Left ventricle myocardium superior (tissue), 1 donor: ENCODE measurements at regions not wholly inside any gene's neighbourhood (a gene's known extent, or its start where the extent isn't known, plus 50 kb on each side); places are given as distances from the start of the nearest gene placed in this dataset.
A peak's percentile ranks its signal among the peaks of the same experiment; 100 is the strongest.
"Not testable (repeated sequence)": the region's sequence is repeated elsewhere in the genome, so short reads cannot be mapped to it uniquely, and the experiment has no call there.

Experiments
- ATAC-seq: fragments of 200-7000 bp; cut with Tn5 transposase; one replicate; pipeline ENCODE4 v1.9.1; 2020; ENCODE audit warnings: mild to moderate bottlenecking, moderate library complexity
- DNase-seq: peaks from one replicate; pipeline ENCODE4 v3.0.0-alpha.2; 2020
- intact Hi-C: fragments of 100-400 bp; cut with micrococcal nuclease; formaldehyde crosslinking; loops from one replicate; pipeline ENCODE4 v1.11.0; 2022
- donor health status: DM: no; HTN: yes; CAD: no; lungs with severe emphysema.

DNA sequence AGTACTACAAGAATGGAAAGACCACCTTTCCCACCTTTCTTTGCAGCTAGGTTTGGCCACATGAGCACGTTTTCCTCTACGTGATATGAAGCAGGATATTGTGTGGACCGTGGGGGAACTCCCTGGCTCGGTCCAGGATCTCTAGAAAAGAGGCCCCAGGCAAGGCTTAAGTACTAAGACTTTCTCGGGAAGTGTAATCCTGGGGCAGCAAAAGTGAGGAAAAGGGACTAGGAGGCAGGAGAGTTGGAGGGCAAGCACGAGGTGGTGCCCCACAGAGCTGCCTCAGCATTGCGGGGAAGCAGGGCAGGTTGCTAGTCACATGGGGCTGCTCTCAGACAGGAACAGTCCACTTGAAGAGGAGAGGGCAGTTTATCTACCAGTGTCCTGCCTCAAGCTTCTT, 235.1 kb downstream of the GADD45G start:
- intact Hi-C loops, result no loop called here
- ATAC-seq (peak; percentile 29), DNase-seq (no peak)

DNA sequence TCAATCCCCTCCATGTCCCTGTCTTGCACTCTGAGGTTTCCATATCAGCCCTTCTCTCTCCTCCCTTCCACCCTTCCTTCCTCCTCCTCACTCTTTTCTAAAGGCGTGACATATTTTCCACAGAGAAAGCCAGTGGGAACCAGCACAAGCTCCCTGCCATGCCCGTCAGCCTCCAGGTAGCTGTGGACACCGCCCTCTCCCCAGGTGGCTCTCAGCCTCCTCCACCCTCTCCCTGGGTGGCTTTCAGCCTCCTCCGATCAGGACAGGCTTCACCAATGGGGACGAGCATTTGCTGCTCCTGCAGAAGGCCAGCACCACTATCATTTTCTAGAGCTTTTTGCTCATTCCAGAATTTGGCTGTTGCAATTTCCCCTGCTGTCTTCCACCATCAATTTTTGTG, 236.6 kb downstream of the GADD45G start:
- ATAC-seq (no peak), DNase-seq (no peak)
- intact Hi-C loops, result no loop called here

DNA sequence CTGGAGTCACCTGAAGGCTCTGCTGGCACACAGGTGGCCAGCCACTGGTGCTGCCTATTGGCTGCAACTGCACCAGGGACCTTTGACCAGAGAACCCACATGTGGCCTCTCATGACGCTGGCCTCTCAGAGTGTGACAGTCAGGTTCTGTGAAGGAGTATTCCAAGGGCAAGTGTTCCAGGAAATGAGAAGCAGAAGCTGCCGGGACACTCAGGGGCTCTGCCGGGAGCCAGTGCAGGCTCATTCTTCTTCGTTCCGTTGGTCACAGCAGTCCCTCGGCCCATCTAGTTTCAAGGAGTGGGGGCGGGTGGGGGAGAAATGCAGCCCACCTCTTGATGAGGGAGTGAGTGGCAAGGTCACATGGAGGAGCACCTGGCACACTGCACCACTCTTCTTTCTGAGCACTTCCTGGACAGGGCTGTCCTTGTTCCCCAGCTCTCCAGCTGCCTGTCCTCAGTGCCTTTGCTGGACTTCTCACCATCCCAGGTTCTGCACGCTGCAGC, 237.5 kb downstream of the GADD45G start:
- intact Hi-C loops, result no loop called here
- peak; percentile 32 for ATAC-seq
- no peak for DNase-seq

DNA sequence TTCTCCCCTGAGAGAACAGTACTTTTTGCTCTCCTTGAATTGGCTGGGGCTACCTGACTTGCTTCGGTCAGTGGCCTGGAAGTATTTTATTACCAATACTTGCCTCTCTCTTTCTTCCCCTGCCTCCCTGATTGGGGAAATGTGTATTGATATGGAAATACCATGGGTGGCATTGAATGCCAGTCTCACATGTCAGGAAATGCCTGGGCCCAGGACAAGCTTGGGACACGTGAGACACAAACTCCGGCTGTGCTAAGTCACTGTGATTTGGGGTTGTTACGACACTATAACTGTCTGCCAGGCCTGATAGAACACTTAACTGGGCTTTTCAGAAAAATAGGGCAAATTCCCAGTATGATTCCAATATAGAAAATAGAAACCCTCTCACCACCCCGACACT, 238.3 kb downstream of the GADD45G start:
- intact Hi-C loops, result no loop called here
- no peak for ATAC-seq

DNA sequence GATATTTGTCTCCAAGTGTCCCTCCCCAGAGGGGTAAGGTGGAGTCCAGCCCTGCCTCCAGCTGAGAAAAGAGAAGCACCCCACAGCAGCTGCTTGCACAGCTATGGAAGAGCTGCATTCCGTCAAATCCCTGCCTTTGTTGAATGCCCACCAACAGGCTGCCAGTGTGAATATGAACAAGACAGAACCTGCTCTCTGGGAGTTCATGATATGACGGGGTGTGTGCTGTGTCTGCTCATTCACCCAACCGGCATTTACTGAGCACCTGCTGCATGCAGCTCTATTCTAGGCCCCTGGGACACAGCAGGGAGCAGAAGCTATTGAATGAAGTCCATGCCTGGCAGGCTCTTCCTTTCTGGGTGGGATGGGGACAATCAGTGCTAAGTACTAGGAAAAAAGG, 238.8 kb downstream of the GADD45G start:
- intact Hi-C loops, result no loop called here
- DNase-seq, result no peak
- ATAC-seq, result no peak

More for the DNA sequence above, 238.3 kb downstream of the GADD45G start:
- DNase-seq, result no peak

DNA sequence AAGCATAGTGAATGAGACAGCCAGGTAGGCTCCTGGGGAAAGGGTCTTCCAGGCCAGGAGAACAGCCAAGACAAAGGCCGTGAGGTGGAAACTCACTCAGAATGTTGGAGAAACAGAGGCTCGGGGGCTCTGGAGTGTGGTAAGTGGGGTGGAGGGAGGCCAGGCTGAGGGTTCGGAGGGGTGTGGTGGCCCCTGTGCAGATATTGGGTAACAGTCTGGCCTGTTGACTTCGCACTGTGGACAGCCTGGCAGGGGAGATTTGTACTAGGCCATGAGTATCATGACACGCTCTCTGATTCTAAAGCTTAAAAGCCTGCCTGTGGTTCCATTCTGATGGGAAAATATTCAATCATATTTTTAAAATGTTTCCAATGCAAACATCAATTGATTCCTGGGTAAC, 239.3 kb downstream of the GADD45G start:
- ATAC-seq (no peak), DNase-seq (no peak)
- intact Hi-C loops, result no loop called here

DNA sequence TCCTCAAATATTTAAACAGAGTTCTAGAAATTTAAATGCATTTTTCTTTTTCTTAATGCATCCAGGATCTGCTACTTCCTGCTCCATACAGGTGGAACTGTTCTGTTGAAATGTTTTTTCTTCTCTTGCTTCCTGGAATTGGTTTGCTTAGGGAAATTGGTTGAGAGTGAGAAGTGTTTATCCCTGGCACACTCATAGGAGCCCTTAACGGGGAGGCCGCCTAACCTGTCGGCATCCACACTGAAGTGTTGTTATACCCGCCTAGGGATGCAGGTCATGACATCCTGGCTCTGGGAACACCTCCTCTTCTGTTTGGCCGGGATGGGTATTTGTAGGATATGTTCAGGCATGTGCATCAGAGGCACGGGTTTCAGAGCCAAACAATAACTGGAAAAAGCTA, 239.7 kb downstream of the GADD45G start:
- intact Hi-C loops, result no loop called here
- no peak for ATAC-seq
- DNase-seq, result no peak

DNA sequence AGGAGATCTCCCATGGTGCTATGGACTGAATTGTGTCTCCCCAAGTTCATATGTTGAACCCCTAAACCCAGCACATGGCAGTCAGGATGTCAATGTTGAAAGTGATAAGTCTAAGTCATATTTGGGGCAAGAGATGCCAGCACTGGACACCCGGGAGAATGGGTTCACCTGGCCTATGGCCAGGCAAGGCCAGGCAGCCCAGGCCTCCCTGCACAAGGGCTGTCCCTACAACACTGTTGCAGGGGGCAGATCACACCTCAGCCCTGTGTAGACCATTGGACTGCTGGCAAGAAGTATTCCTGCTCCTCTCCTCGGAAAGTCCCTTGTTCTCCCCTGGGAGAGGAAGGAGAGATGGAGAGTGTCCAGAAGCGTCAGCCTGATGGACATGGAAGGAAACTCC, 240.5 kb downstream of the GADD45G start:
- ATAC-seq, result no peak

DNA sequence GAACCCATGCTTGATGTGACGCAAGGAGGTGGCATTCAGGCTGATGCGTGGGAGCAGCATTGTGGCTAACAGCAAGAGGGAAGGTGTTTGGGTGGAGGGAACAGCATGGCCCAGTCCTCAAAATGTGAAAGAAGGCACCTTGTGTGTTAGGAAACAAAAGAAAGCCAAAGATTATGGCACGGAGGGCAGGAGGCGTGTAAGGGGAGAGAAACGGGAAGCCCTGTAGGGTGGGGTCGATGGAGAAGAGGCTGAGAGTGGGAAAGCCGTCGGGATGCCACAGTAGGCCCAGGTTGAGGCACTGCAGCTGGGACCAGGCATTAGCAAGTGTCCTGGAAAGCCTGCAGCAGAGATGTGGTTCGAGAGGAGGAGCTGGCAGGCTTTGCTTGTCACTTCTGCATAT, 241.1 kb downstream of the GADD45G start:
- ATAC-seq (no peak), DNase-seq (no peak)
- intact Hi-C loops, result no loop called here

More for the DNA sequence above, 240.5 kb downstream of the GADD45G start:
- DNase-seq, result no peak
- intact Hi-C loops, result no loop called here

DNA sequence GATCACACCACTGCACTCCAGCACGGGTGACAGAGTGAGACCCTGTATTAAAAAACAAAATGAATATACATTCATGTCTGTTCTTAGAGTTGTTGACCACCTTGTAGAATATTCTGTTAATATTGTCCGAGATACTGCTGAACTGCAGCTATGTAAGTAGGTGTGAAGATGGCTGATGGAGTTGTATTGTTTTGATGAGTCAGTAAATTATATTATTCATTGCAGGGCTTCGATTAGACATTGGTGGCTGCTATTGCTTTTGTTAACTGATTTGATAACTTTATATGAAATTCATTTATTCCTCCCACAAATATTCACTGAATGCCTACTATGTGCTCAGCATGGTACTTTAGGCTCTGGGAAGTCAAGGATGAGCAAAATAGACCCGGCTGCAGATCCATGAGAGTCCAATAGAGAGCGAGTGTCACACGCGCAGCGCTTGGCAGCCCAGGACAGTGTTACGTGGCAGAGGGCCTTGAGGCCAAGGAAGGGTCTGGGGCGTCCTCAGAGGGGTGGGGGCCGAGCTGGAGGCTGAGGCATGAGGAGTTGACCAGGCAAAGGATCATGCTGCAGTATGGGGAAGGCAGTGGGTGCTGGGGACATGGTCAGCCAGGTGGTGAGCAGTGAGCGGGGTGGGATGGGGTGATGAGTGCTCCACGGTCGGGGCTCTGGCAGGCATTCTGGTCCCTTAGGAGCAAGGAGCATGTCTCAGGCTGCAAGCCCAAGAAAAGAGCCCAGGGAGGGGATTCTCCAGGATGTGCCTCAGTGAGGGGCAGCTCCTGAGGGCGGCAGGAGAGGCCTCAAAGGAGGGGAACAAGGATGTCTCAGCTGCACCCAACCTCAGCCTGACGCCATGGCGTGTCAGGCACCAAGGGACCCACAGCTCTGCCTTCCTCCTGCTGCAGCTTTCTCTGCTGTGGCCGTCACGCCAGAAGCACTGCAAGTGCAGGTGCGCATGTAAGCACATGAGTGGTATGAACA, 243.5 kb downstream of the GADD45G start:
- intact Hi-C loops, result no loop called here
- DNase-seq, result no peak
- ATAC-seq, result no peak

DNA sequence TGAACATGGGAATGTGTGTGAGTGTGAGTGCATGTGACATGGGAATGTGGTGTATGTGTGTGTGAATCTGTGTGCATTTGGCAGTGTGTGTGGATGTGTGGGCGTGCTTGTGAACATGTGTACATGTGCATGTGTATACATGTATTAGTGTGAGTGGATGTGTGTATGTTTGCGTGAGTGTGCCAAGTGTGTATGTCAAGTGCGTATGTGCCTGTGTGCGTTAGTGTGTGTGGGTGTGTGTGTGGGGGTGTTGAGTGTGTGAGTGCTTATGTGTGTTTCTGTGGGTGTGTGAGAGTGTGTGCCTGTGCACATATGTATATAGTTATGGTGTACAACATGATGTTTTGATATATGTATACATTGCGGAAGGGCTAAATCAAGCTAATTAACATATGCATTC, 244.3 kb downstream of the GADD45G start:
- no peak for ATAC-seq
- no peak for DNase-seq
- intact Hi-C loops, result no loop called here

DNA sequence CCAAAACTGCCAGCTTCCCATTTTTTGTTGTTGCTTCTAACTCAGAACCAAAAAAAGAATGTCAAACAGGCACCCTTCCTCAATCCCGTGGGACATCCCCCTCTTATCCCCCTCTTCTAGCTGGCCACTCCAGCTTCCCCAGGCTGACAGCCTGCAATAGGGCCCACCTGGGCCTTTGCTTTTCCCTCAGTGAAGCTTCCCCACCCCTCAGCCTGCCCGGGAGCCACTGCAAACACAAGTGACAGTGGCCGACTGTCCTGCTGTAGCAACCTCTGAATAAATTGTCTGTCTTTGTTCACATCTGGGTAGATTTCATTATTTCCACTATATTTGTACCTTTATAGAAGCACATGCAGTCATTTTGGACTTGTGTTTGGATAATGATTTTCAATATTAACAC, 245.3 kb downstream of the GADD45G start:
- ATAC-seq (no peak), DNase-seq (no peak)
- intact Hi-C loops, result no loop called here

DNA sequence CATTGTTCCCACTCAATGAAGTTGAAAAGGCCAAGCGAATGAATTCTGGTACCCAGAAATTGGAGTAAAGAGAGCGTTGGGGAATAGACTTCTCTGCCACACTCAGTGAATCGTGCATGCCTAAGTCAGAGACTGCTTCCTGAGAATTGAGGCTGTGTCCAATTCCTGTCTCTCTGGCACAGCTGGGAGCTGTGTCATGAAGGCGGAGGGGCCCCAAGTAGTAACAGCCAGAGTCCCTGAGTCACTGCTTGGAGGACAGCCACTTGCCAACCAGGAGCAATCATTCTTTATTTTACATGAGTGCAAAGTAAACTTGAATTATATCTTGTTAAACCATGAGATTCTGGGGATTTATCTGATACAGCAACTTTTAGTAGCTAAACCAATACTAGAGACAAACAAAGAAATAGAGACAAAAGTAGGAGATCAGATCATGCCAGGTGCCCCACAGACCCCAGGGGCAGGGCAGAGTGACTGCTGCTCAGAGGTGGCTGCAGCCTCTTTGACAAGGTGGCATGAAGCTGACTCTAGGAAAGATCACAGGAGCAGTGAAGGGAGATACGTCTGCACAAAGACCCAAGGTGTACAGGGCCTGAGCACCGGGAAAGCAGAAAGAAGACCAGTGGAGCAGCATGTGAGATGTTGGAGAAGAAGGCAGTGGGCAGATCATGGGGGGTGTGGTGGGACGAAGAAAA, 246.0 kb downstream of the GADD45G start:
- peak; percentile 87 for ATAC-seq
- DNase-seq, result no peak
- intact Hi-C loops, result no loop called here

DNA sequence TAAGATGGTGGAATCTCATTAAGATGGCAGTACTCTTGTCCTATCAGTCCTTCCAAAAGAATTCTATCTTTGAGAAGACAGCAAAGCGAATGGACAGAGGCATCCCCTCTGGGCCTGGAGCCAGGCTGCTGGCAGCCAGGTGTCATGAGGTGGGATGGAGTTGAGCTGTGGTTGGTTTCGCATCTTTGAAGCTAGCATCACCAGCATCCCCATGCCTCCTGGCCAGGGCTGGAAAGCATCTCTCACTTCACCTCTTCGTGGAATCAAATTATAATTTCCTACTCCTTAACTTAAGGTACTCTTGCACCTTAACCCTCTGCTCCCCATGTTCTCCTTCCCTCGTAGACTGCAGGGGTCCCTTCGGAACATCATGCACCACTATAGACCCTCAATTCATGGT, 248.3 kb downstream of the GADD45G start:
- intact Hi-C loops, result no loop called here
- ATAC-seq (no peak), DNase-seq (no peak)

DNA sequence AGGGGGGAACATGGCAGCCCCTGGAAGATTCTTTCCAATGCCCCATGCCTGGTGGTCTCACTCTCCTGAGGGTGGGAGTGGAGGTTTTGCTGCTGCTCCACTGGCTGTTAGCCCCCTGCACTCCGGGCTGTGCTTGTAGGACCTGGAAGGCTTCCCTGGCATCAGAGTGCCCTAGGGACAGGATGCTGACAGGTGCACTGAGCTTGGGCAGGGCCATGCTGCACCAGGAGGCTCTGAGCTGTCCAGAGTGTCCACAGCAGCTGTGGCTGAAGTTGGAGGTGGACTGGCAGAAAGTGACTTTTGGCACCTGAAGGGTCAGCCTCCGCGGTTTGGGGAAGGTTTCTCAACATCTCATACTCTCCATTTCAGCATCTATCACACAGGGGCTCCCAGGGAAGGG, 249.1 kb downstream of the GADD45G start:
- no peak for ATAC-seq
- DNase-seq, result no peak
- intact Hi-C loops, result no loop called here

DNA sequence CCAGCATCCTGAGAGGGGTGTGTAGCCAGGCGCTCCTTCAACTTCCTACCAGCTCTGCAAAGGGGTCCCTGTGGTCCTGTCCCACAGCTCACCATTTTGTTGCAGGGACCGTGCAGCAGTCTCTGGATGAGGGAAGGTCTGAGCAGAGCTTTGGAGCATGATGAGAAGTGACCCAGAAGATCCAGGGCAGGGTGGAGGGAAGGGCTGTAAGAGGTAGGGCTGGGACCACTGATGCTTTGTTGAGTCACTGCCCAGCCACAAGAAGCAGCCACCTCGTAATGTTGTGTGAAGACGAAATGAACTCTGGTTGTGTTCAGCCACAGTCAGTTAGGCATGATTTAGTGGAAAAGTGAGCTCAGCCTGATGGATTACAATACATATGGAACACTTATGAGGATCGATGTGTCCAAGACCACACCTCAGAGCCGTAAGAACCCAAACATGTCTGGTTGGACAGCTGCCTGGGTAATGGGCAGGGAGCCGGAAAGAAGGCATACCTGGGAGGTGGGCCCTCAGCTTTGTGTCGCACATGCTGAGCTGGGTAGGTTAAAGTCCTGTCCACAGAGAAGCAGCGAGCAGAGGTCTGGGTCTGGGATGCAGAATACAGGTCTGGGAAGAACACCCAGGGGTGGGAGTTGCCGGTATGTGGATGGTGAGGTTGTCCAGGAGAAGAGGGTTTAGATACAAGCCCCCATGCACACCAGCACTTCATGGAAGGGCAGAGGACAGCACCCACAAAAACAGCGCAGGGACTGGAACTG, 250.1 kb downstream of the GADD45G start:
- ATAC-seq (no peak), DNase-seq (no peak)
- intact Hi-C loops, result no loop called here

DNA sequence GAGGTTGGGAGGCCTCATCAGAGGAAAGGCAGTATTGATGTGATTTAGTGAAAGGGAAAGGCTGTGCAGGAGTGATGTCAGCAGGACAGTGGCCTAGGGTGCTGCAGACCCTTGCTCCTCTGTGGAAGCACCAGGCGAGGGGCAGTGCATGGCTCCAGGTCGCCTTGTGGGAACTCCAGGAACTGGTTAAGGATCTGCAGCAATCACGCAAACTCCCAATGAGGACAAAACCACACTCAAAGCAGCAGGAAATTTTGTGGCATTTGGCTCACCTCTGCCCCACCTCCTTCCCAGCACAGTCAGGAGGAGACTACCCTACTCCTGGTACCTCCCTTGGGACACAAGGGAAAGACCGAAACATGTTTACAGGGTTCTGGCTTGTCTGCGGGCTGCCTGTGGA, 251.5 kb downstream of the GADD45G start:
- intact Hi-C loops, DNase-seq, ATAC-seq: not testable (repeated sequence)

DNA sequence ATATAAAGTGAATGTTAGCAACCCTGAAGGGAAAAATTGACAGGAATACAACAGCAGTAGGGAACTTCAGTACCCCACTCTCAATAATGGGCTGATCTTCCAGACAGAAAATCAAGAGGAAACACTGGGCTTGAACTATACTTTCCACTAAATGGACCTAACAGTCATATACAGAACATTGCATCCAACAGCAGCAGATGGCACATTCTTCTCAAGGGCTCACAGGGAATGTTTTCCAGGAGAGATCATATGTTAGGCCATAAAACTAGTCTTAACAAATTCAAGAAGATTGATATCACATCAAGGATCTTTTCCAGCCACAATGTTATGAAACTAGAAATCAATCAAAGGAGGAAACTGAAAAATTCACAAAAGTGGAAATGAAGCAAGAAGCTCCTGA, 252.1 kb downstream of the GADD45G start:
- intact Hi-C loops, ATAC-seq, DNase-seq: not testable (repeated sequence)

DNA sequence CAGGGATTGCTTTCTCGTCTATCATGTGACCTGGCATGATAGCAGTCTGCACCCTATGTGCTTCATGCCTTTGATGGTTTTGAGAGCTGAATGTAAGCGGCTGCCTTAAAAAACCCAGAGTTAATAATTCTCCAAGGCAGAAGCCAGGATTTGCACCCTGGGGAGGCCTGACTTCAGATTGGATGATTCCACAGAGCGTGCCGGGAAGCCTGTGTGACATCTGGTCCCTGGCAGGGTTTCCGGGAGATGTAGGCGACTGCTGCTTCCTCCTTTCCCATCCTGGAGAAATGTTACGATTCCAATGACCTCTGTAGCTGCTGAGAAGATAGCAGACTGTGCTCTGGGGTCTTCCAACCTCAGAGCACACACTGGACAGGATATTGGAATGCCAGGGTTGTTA, 255.0 kb downstream of the GADD45G start:
- DNase-seq (peak; percentile 56), ATAC-seq (peak; percentile 68)
- intact Hi-C loops, result not testable (repeated sequence)

DNA sequence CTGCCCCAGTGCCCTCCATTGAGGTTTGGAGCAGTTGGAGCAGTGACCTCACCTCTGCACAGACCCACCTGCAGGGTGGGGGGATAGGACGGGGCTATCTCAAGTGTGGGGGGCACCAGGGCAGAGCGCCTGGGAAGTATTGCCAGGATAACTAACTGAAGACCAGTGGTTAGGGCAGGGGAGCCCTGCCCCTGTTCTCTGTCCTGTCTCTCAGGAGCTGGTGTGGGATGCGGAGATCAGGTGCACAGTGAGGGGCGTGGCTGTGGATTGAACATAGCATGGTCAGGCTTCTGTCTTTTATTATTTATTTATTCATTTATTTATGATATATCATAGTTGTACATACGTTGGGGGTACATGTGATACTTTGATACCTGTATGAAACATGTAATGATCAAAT, 256.6 kb downstream of the GADD45G start:
- intact Hi-C loops, ATAC-seq, DNase-seq: not testable (repeated sequence)
